LoVo (cell line): ENCODE measurements at regions not wholly inside any gene's neighbourhood (a gene's known extent, or its start where the extent isn't known, plus 50 kb on each side); places are given as distances from the start of the nearest gene placed in this dataset.

ENCODE experiments used
- DNase-seq: peaks from one replicate; pipeline ENCODE4 v3.0.0-alpha.2; 2016; ENCODE audit warnings: low spot score

DNA sequence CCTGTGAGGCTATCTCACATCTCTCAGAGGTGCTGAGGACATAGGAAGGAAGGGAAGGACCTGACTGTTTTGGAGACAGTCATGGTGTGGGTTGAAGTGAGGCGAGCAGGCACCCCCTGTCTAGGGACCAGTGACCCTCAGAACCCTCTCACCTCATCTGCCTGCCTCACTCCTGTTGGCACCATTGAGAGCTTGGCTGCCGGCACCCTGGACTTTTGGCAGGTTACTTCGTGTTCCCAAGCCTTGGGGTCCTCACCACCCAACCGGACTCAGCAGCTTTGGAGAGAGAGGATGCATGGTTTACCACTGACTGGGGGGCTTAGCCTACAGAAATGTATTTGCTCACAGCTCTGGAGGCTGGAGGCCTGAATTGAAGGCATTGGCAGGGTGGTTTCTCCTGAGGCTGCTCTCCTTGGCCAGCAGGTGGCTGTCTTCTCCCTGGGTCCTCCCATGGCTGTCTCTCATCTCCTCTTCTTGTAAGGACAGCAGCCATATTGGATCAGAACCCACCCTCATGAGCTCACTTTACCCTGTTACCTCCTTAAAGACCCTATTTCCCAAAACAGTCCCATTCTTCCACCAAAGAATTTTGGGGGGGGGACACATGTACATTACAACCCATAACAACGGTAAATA is 142.0 kb downstream of the TSN start:
- DNase-seq, result peak; percentile 24

GRCh38 chr2:121898483-121898882 is 143.0 kb downstream of the TSN start:
- no peak for DNase-seq

- no peak for DNase-seq
Observed at GRCh38 chr2:121900391-121900790, 144.9 kb downstream of the TSN start.

GRCh38 chr2:121902171-121902591 is 146.7 kb downstream of the TSN start:
- no peak for DNase-seq

DNA sequence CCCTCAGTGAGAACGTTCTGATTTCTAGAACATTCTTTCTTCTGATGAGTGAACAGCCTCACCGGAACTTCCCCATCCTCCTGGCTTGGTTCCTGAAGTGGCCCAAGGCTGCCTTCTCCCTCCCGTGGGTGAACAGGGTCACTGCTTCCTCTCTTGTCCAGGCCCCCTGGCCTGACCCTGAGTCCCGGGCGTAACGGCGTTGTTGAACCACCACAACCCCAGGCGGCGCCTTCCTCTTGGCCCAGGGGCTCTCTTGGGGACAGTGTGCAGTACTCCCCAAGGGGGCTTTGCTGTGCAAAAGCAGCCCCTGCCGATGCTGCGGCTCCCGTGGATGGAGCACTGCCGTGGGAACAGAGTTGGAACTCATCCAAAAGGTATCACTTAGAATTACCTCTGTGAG is 147.2 kb downstream of the TSN start:
- no peak for DNase-seq

GRCh38 chr2:121903037-121903689 is 147.7 kb downstream of the TSN start:
- no peak for DNase-seq

- DNase-seq, result no peak
Observed at GRCh38 chr2:121904656-121905055, 149.2 kb downstream of the TSN start.

DNA sequence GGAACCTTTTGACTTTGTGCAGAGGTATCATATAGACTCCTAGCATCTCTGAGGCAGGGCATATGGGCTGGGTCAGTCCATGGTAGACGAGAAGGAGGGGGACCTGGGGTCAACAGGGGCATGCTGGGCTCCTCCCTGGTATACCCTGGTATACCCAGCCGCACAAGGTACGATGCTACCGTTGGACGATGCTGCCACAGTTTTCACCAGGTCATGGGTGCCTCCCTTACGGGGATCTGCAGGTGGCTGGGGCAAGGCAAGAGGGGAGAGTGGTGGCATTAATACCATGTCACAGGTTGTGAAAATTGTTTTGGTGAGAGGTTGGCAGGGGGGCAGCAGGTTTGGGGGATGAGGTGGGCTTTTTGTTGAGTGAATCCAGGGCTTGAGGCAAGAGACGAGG is 149.8 kb downstream of the TSN start:
- no peak for DNase-seq

- no peak for DNase-seq
Observed at GRCh38 chr2:121906170-121906569, 150.7 kb downstream of the TSN start.

GRCh38 chr2:121907928-121908327 is 152.5 kb downstream of the TSN start:
- DNase-seq, result no peak

DNA sequence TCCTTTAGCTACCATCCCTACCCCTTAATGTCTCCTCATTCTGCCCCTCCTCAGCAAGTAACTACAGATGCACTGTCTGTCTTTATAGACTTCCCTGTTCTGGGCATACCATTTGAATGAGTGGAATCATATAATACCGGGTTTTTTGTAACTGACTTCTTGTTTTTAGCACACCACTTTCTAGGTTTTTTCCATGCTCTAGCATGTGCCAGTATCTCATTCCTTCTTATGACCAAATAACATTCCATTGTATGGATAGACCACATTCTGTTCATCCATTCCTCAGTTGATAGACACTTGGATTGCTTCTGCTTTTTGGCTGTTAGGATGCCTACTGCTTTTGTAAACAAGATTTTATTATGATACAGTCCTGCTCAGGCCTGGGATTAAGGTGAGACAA is 154.7 kb downstream of the TSN start:
- DNase-seq, result no peak

DNA sequence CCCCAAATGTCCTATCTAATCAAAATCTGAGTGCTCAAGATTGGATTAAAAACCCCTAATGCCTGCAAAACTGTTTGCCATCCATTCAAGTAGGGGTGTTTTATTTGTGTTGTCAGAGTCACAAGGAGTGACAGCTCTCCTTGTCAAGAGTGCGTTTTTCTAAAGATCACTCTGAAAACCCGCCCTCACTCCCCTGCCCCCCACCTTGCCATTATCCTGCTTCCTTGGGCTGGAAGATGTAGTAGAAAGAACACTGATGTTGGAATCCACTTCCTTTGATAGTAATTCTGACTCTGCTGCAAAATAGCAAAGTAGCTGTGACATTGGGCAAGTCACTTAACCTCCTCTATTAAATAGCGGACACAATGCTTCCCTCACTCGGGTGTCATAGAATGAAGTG is 155.6 kb downstream of the TSN start:
- no peak for DNase-seq

GRCh38 chr2:121917143-121917542 is 161.7 kb downstream of the TSN start:
- no peak for DNase-seq

DNA sequence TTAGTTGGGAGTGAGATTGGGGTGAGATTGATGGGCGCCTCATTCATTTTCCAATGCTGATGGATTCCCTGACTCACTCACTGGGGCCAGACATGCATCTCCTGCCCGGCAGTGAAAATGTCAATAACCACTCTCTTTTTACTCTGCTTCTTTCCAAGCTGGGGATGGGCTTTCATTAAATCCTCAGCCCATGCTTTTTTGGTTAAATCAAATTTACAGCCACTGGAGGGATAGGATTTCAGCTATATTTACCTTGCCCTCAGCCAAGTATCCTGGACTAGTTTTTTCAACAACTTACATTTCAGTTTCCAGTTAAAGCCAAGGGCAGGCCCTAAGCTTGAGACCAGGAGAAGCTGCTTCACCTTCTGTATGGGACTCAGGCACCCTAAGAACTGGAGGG is 162.8 kb downstream of the TSN start:
- no peak for DNase-seq

DNA sequence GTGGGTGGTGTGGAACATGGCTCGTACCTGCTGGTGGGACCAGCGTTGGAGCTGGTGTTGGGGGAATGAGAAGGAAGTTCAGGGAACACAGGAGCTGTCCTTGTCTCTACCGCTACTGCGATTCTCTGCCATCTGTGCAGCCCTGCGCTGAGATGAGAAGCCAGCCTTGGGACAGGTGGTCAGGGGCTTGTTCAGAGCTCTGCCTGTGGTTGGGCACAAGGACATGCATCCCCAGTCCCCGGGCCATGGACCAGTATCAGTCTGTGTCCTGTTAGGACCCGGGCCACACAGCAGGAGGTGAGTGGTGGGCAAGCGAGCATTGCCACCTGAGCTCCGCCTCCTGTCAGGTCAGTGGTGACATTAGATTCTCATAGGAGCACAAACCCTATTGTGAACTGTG is 164.4 kb downstream of the TSN start:
- no peak for DNase-seq

DNA sequence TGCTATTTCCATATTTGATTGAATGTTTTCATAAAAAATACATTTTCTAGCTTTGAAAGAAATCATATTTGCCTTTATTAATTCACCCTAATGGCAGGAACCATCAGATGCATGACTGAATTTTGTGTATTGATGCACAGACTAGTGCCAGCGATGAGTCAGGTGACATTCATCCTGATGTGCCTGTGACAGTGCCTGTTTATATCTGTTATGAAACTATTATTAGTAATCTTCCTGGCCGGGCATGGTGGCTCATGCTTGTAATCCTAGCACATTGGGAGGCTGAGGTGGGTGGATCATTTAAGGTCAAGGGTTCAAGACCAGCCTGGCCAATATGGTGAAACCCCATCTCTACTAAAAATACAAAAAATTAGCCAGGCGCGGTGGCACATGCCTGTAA is 170.0 kb downstream of the TSN start:
- no peak for DNase-seq

DNA sequence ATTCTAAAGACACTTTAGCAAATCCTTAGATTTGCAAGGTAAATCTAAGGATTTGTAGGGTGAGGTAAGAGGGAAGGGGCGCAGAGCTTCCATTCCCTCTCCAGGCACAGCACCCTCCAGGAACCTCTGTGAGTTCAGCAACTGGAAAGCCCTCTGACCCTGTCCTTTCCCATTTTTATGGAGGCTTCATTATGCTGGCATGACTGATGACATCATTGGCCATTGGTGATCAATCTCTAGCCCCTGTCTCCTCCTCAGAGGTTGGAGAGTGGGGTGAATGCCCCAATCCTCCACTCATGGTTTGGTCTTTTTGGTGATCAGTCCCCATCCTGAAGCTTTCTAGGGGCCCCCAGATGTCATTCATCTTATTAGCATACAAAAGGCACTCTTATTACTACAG is 187.8 kb downstream of the TSN start:
- DNase-seq, result no peak

DNA sequence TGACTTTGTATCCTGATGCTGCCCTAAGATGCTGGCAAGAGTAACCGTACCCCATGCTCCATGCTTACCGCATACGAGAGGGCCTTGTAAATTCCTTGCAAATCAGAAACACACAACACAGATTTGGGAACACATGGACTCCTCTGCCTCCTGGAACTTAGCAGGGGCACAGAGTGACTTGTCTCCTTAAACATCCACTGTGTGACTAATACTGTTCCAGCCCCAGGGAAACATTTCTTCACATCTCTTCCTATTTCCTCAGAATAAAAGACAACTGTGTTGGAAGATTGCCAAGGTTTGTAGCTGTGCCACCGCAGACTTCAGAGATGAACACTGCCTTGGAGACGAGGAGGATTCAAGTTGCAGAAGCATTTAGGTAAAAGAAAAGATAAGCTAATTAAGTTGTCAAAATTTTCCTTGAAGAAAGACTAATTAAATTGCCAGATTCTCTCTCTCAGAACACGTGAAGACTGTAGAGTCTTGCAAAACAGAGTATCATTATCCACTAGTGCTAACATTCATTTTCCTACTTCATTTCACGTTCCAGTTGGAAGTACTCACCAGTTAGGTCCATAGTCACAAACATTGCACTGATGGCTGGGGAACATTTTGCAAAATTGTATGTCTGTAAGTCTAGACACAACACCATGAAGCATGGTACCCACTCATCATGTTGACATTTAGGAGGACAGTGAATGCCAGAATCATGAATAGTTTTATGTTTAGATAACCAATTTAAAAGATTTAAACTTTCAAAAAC is 188.8 kb downstream of the TSN start:
- DNase-seq, result peak; percentile 18

DNA sequence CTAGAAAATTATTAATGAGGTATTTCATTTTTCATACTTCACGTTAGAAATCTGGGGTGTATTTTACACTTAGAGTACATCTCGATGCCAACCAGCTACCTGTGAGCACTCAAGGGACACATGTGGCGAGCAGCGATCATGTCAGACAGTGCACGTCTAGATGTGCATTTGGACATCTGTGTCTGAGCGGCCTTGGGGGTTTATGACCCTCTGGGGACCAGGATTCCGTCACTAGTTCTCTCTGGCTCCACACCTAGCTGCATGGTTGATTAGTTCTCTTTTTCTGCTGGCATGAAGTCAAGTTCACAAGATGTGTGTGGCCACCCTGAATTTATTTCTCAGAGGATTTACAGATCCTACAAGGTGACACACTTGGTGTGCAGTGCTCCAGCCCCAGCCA is 192.2 kb downstream of the TSN start:
- DNase-seq, result no peak

DNA sequence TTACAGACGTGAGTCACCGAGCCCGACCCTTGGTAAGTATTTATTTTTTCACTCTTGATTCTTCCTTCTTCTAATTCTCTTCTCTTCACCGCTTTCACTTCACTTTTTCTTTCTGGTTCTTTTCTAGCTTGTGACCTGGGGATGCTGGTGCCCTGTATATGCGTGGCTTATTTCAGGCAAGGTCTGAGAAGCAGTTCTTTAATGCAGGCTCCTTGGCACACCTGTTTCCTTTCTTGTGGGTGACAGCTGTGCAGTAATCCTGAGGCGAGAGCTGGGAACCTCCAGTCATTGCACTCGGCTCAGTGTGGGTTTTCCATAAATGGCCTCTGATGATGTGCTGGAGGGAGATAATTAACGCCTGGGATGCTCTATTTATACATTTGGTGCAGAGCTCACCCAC is 193.8 kb downstream of the TSN start:
- no peak for DNase-seq

DNA sequence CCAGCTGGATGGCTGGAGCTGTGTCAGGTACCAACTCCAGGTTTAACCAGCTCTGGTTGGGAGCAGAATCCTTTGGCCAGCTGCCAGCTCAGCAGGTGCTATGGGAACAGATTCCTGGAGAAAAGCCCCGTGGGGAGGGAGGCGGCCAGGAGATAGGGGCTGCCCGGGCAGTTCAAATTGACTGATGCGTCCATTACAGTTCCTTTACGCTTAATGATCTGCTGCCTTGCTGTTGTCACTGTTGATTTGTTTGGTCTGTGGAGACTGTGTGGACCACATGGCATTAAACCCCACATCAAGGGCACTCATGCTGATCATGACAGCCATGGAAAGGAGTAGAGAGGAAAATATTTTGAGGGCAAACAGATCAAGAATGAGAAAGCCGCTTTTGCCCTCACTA is 200.0 kb downstream of the TSN start:
- no peak for DNase-seq

- no peak for DNase-seq
Observed at GRCh38 chr2:121955872-121956271, 200.4 kb downstream of the TSN start.

DNA sequence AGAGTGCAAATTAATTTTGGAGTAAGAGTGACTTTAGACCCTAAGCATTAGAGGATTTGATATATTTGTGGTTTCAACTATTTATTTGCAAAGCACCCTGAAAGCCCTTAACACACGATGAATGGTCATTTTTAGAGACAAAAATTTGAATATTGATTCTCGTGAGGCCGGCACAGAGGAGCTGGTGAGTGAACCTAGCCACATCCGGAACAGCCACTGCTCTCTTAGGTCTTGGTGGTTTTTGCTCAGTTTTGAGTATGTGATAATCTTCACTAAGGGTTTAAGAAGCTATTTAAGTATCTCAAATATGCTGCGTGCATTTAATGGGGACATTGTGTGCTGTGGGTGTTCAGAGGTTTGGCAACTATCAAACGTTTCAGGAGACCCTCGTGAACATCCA is 204.8 kb downstream of the TSN start:
- no peak for DNase-seq

- no peak for DNase-seq
Observed at GRCh38 chr2:121961761-121962160, 206.3 kb downstream of the TSN start.
